ENCODE measurements at regions not wholly inside any gene's neighbourhood (a gene's known extent, or its start where the extent isn't known, plus 50 kb on each side); places are given as distances from the start of the nearest gene placed in this dataset.

GRCh38 chr15:29438703-29439055, 169.1 kb upstream of the NSMCE3 start:
- H3K27me3 ChIP-seq (ENCODE audit: insufficient read depth, insufficient read length) = no peaks in the 10 kb centered on the region
- TF ChIP-seq YY1 (IDR thresholded peaks at IDR 0.05; ENCODE audit: insufficient read depth, insufficient read length) (no peak), ZNF274 (IDR thresholded peaks at IDR 0.05; ENCODE audit: low read depth, low read length) (no peak), SUZ12 (IDR thresholded peaks at IDR 0.05; ENCODE audit: extremely low read depth, insufficient read depth, insufficient read length) (no peak)
- no peak for DNase-seq (ENCODE audit: low read depth, low spot score)
- H3K4me3 ChIP-seq (ENCODE audit: insufficient read length, low read depth) = no peak overlapping the region
- no peaks in the 10 kb centered on the region for H3K36me3 ChIP-seq (ENCODE audit: insufficient read depth, insufficient read length, low read length)
- H3K4me1 ChIP-seq (ENCODE audit: insufficient read depth, insufficient read length) = no peaks in the 10 kb centered on the region
- no peak overlapping the region for H3K9ac ChIP-seq (ENCODE audit: insufficient read length, low read depth)
- H3K9me3 ChIP-seq (ENCODE audit: insufficient read depth, low read length) = no peaks in the 10 kb centered on the region

GRCh38 chr15:29437888-29438702, 168.5 kb upstream of the NSMCE3 start:
- DNase-seq (ENCODE audit: low read depth, low spot score) = no peak
- Histone ChIP-seq H3K9me3 (ENCODE audit: insufficient read depth, low read length) (no peaks in the 10 kb centered on the region), H3K4me3 (ENCODE audit: insufficient read length, low read depth) (no peak overlapping the region), H3K36me3 (ENCODE audit: insufficient read depth, insufficient read length, low read length) (no peaks in the 10 kb centered on the region), H3K9ac (ENCODE audit: insufficient read length, low read depth) (no peak overlapping the region), H3K27me3 (ENCODE audit: insufficient read depth, insufficient read length) (no peaks in the 10 kb centered on the region), H3K4me1 (ENCODE audit: insufficient read depth, insufficient read length) (no peaks in the 10 kb centered on the region)
- TF ChIP-seq SUZ12 (IDR thresholded peaks at IDR 0.05; ENCODE audit: extremely low read depth, insufficient read depth, insufficient read length) (no peak), ZNF274 (IDR thresholded peaks at IDR 0.05; ENCODE audit: low read depth, low read length) (no peak), YY1 (IDR thresholded peaks at IDR 0.05; ENCODE audit: insufficient read depth, insufficient read length) (no peak)

GRCh38 chr15:29435811-29436210, 166.2 kb upstream of the NSMCE3 start:
- H3K36me3 ChIP-seq (ENCODE audit: insufficient read depth, insufficient read length, low read length) = no peaks in the 10 kb centered on the region
- H3K9ac ChIP-seq (ENCODE audit: insufficient read length, low read depth) = no peak overlapping the region
- no peak overlapping the region for H3K4me3 ChIP-seq (ENCODE audit: insufficient read length, low read depth)
- H3K4me1 ChIP-seq (ENCODE audit: insufficient read depth, insufficient read length) = no peaks in the 10 kb centered on the region
- TF ChIP-seq YY1 (IDR thresholded peaks at IDR 0.05; ENCODE audit: insufficient read depth, insufficient read length) (no peak), ZNF274 (IDR thresholded peaks at IDR 0.05; ENCODE audit: low read depth, low read length) (no peak), SUZ12 (IDR thresholded peaks at IDR 0.05; ENCODE audit: extremely low read depth, insufficient read depth, insufficient read length) (no peak)
- no peak for DNase-seq (ENCODE audit: low read depth, low spot score)
- H3K27me3 ChIP-seq (ENCODE audit: insufficient read depth, insufficient read length) = no peaks in the 10 kb centered on the region
- no peaks in the 10 kb centered on the region for H3K9me3 ChIP-seq (ENCODE audit: insufficient read depth, low read length)

GRCh38 chr15:29434280-29434679, 164.7 kb upstream of the NSMCE3 start:
- Histone ChIP-seq H3K27me3 (ENCODE audit: insufficient read depth, insufficient read length) (no peaks in the 10 kb centered on the region), H3K36me3 (ENCODE audit: insufficient read depth, insufficient read length, low read length) (no peaks in the 10 kb centered on the region), H3K9ac (ENCODE audit: insufficient read length, low read depth) (no peak overlapping the region), H3K4me1 (ENCODE audit: insufficient read depth, insufficient read length) (no peaks in the 10 kb centered on the region), H3K4me3 (ENCODE audit: insufficient read length, low read depth) (no peak overlapping the region), H3K9me3 (ENCODE audit: insufficient read depth, low read length) (no peaks in the 10 kb centered on the region)
- no peak for DNase-seq (ENCODE audit: low read depth, low spot score)
- no peak for TF ChIP-seq SUZ12 (IDR thresholded peaks at IDR 0.05; ENCODE audit: extremely low read depth, insufficient read depth, insufficient read length)
- no peak for TF ChIP-seq YY1 (IDR thresholded peaks at IDR 0.05; ENCODE audit: insufficient read depth, insufficient read length)
- TF ChIP-seq ZNF274 (IDR thresholded peaks at IDR 0.05; ENCODE audit: low read depth, low read length) = no peak

DNA sequence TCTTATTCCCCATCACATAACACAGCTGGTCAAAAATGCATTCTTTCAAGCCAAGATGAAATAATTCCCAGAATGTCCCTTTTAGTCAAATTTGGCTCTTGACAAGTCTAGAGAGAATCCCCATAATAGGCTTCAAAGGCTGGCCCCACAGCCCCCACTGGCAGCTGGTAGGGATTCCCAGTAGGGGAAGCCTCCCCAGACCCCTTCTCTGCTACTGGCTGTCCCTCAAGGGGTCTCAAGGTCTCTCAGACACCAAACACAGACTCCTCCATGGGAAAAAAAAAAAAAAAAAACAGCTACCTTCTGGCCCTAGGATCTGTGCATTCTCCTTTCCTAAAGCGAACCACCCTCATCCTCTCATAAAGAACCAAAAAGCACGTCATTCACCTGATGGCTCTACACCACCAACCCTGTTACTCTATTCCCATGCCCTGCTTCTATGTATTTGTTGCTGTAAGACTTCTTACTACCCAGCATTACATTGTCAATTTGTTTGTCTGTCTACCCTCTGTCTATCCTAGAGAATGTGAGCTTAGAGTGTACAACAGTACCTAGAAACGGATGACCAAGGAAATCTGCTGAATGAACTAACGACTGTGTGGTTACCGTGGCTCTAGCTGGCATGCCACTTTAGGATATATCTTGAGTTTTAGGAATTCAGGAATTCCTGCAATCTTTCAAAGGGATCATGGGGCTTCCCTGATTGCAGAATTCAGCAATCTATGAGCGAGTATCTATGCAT, 164.1 kb upstream of the NSMCE3 start:
- Histone ChIP-seq H3K27me3 (ENCODE audit: insufficient read depth, insufficient read length) (no peaks in the 10 kb centered on the region), H3K9me3 (ENCODE audit: insufficient read depth, low read length) (no peaks in the 10 kb centered on the region), H3K4me1 (ENCODE audit: insufficient read depth, insufficient read length) (no peaks in the 10 kb centered on the region), H3K4me3 (ENCODE audit: insufficient read length, low read depth) (no peak overlapping the region), H3K9ac (ENCODE audit: insufficient read length, low read depth) (no peak overlapping the region), H3K36me3 (ENCODE audit: insufficient read depth, insufficient read length, low read length) (no peaks in the 10 kb centered on the region)
- no peak for DNase-seq (ENCODE audit: low read depth, low spot score)
- TF ChIP-seq YY1 (IDR thresholded peaks at IDR 0.05; ENCODE audit: insufficient read depth, insufficient read length) (no peak), ZNF274 (IDR thresholded peaks at IDR 0.05; ENCODE audit: low read depth, low read length) (no peak), SUZ12 (IDR thresholded peaks at IDR 0.05; ENCODE audit: extremely low read depth, insufficient read depth, insufficient read length) (no peak)

DNA sequence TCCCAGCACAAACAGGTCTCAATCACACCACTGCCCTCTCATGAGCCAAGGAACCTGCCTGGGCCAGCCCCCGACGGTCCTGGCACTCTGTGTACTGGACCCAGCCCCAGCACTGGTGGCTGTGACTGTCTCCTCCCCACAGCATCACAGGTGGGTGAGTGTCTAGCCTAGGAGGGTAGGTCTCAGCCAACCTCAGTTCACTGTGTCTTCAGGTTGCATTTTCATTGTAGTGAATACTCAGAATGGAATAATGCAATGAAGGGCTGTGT, 163.4 kb upstream of the NSMCE3 start:
- no peaks in the 10 kb centered on the region for H3K4me1 ChIP-seq (ENCODE audit: insufficient read depth, insufficient read length)
- no peaks in the 10 kb centered on the region for H3K36me3 ChIP-seq (ENCODE audit: insufficient read depth, insufficient read length, low read length)
- H3K9me3 ChIP-seq (ENCODE audit: insufficient read depth, low read length) = no peaks in the 10 kb centered on the region
- no peaks in the 10 kb centered on the region for H3K27me3 ChIP-seq (ENCODE audit: insufficient read depth, insufficient read length)
- DNase-seq (ENCODE audit: low read depth, low spot score) = no peak
- no peak overlapping the region for H3K4me3 ChIP-seq (ENCODE audit: insufficient read length, low read depth)
- no peak overlapping the region for H3K9ac ChIP-seq (ENCODE audit: insufficient read length, low read depth)
- TF ChIP-seq YY1 (IDR thresholded peaks at IDR 0.05; ENCODE audit: insufficient read depth, insufficient read length) = no peak
- TF ChIP-seq SUZ12 (IDR thresholded peaks at IDR 0.05; ENCODE audit: extremely low read depth, insufficient read depth, insufficient read length) = no peak
- TF ChIP-seq ZNF274 (IDR thresholded peaks at IDR 0.05; ENCODE audit: low read depth, low read length) = no peak

DNA sequence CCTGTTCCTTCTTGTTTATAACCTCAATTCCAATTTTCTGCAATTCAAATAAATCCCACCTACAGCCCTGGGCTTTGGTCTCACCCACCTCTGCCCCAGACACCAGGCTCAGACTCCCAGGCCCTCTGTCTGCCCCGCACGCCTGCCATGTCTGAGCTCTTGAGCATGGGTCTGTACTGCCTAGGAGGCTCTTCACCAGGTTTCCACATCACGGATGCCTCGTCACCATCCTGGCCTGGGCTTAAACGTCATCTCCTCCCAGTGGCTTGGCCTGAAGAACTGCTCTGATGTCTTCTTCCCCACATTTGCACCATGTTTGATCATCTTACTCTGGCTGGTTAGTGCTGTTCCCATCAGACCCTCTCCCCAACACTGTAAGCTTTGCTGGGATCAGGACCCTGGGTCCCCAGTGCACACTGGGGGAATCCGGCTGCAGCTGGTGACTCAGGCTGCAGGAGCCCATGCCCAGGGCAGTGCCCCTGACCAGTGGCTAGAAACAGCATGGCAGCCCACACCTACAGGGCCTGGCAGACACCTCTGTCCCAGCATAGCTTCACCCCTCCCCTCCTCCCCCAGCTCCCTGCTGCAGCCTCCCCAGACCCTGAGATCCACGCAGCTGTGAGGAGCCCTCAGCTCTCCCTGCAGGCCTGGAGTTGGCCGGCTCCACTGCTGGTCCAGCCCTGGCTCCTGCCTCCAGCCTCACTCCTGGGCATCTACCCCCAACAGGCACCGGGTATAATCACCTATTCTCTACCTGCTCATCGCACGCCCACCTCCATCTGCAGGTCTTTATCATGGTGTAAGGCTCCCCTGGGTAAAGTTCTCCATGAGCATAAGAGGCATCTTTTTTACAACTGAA, 162.8 kb upstream of the NSMCE3 start:
- Histone ChIP-seq H3K4me3 (ENCODE audit: insufficient read length, low read depth) (no peak overlapping the region), H3K9me3 (ENCODE audit: insufficient read depth, low read length) (no peaks in the 10 kb centered on the region), H3K9ac (ENCODE audit: insufficient read length, low read depth) (no peak overlapping the region), H3K4me1 (ENCODE audit: insufficient read depth, insufficient read length) (no peaks in the 10 kb centered on the region), H3K36me3 (ENCODE audit: insufficient read depth, insufficient read length, low read length) (no peaks in the 10 kb centered on the region), H3K27me3 (ENCODE audit: insufficient read depth, insufficient read length) (no peaks in the 10 kb centered on the region)
- no peak for TF ChIP-seq ZNF274 (IDR thresholded peaks at IDR 0.05; ENCODE audit: low read depth, low read length)
- no peak for TF ChIP-seq YY1 (IDR thresholded peaks at IDR 0.05; ENCODE audit: insufficient read depth, insufficient read length)
- no peak for TF ChIP-seq SUZ12 (IDR thresholded peaks at IDR 0.05; ENCODE audit: extremely low read depth, insufficient read depth, insufficient read length)
- DNase-seq (ENCODE audit: low read depth, low spot score) = no peak

Measured in NT2/D1 (cell line).